ENCODE measurements at regions not wholly inside any gene's neighbourhood (a gene's known extent, or its start where the extent isn't known, plus 50 kb on each side); places are given as distances from the start of the nearest gene placed in this dataset.
"Not testable (repeated sequence)": the region's sequence is repeated elsewhere in the genome, so short reads cannot be mapped to it uniquely, and the experiment has no call there.

DNA sequence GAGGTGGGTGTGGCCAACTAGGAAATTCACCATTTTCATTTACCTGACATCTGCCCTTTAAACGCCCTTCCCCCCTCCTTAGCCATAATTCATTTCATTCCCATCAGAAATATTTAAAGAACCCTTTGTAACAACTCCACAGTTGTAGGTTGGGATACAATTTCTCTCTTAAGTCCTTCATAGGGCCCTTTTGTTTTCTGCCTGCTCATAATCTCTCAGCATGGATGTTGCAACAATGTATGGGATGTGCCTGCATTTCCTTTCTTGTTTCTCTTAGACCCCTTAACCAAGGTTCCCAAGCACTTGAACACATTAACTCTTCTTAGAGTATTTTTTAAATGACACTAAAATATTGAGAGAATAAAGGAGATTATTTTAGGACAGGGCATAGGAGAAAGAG, 51.7 kb upstream of the MYO10 start:
- H3K27me3 ChIP-seq, result no peaks in the 10 kb centered on the region

DNA sequence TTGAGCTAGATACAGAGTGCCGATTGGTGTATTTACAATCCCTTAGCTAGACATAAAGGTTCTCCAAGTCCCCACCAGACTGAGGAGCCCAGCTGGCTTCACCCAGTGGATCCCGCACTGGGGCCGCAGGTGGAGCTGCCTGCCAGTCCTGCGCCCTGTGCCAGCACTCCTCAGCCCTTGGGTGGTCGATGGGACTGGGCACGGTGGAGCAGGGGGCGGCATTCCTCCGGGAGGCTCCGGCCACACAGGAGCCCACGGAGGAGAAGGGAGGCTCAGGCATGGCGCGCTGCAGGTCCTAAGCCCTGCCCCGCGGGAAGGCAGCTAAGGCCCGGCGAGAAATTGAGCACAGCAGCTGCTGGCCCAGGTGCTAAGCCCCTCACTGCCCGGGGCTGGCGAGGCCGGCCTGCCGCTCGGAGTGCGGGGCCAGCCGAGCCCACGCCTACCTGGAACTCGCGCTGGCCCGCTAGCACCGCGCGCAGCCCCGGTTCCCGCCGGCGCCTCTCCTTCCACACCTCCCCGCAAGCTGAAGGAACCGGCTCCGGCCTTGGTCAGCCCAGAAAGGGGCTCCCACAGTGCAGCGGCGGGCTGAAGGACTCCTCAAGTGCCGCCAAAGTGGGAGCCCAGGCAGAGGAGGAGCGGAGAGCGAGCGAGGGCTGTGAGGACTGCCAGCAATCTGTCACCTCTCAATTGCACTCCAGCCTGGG, 54.9 kb upstream of the MYO10 start:
- not testable (repeated sequence) for H3K27me3 ChIP-seq; DNase-seq (ENCODE audit: low spot score); H3K27ac ChIP-seq

More for the DNA sequence above, 51.7 kb upstream of the MYO10 start:
- TF ChIP-seq, protein P1, sequence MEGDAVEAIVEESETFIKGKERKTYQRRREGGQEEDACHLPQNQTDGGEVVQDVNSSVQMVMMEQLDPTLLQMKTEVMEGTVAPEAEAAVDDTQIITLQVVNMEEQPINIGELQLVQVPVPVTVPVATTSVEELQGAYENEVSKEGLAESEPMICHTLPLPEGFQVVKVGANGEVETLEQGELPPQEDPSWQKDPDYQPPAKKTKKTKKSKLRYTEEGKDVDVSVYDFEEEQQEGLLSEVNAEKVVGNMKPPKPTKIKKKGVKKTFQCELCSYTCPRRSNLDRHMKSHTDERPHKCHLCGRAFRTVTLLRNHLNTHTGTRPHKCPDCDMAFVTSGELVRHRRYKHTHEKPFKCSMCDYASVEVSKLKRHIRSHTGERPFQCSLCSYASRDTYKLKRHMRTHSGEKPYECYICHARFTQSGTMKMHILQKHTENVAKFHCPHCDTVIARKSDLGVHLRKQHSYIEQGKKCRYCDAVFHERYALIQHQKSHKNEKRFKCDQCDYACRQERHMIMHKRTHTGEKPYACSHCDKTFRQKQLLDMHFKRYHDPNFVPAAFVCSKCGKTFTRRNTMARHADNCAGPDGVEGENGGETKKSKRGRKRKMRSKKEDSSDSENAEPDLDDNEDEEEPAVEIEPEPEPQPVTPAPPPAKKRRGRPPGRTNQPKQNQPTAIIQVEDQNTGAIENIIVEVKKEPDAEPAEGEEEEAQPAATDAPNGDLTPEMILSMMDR (IDR thresholded peaks at IDR 0.05), result no peak
- no peak for DNase-seq (ENCODE audit: low spot score)
- Histone ChIP-seq H3K27ac (no peak overlapping the region), H3K4me1 (no peaks in the 10 kb centered on the region), H3K9me3 (no peaks in the 10 kb centered on the region), H3K4me3 (no peak overlapping the region), H3K36me3 (no peaks in the 10 kb centered on the region)

DNA sequence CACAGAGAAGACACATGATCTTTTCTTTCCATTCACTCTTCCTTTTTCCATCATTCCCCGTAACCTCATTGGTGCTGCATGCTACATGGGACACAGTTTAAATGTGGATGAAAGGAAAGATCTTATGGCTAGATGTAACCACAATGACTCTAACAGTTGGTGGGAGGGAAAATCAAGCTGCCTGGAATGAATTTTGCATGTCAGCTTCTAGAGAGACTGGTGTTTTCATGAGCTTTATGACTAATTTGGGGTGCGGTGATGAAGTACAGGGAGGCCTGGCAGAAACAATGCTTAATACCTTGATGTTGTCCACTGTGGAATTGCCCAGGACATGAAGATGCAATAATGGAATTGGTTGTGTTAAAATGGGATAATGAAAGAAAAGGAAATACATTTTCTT, 55.9 kb upstream of the MYO10 start:
- Histone ChIP-seq H3K36me3 (no peaks in the 10 kb centered on the region), H3K4me1 (no peaks in the 10 kb centered on the region), H3K27me3 (no peaks in the 10 kb centered on the region), H3K9me3 (no peaks in the 10 kb centered on the region), H3K27ac (no peak overlapping the region), H3K4me3 (no peak overlapping the region)
- DNase-seq (ENCODE audit: low spot score), result no peak
- TF ChIP-seq, protein P1 (IDR thresholded peaks at IDR 0.05), result no peak

More for the DNA sequence above, 54.9 kb upstream of the MYO10 start:
- H3K9me3 ChIP-seq, H3K4me3 ChIP-seq, H3K36me3 ChIP-seq, H3K4me1 ChIP-seq: not testable (repeated sequence)

DNA sequence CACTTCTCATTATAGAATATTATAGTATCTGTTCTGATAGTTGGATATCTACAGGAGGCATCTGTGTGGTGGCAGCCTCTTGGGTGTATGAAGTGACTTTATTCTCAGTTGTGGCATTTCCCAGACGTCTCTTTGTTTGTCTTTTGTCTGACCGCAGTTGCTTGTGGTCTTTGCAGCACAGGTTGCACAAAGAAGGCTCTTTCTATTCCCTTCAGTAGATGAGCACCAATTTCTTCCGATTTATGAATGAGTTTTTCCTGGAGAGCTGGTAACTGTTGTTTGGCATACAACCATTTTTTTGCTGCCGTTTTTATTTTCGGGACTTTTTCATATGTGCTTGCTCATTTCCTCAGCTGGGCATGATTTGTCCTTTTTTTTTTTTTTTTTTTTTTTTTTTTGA, 56.4 kb upstream of the MYO10 start:
- Histone ChIP-seq H3K4me1 (no peaks in the 10 kb centered on the region), H3K36me3 (no peaks in the 10 kb centered on the region), H3K4me3 (no peak overlapping the region), H3K27ac (no peak overlapping the region), H3K9me3 (no peaks in the 10 kb centered on the region), H3K27me3 (no peaks in the 10 kb centered on the region)
- TF ChIP-seq, protein P1 (IDR thresholded peaks at IDR 0.05), result no peak
- DNase-seq (ENCODE audit: low spot score), result no peak

DNA sequence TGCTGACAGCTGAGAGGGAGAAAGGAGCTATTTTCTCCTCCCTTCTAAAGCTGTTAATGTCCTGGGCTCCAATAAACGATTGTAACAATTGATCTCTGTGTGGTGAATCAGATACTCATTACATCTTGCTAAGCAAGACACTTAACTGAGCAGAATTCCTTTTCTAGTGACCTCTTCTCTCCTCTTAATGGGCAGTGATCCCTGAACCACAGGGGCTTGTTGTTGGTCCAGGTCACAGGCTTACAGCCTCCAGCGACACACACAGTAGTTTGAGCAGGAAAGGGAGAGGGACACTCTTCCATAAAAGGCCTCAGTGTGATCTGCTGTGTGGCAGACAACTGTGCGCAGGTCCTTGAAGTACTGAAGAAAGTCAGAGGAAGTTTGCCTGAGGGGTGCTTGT, 58.5 kb upstream of the MYO10 start:
- Histone ChIP-seq H3K27ac (no peak overlapping the region), H3K9me3 (no peaks in the 10 kb centered on the region), H3K4me1 (no peaks in the 10 kb centered on the region), H3K4me3 (no peak overlapping the region), H3K27me3 (no peaks in the 10 kb centered on the region), H3K36me3 (no peaks in the 10 kb centered on the region)
- no peak for DNase-seq (ENCODE audit: low spot score)
- TF ChIP-seq, protein P1 (IDR thresholded peaks at IDR 0.05), result no peak

DNA sequence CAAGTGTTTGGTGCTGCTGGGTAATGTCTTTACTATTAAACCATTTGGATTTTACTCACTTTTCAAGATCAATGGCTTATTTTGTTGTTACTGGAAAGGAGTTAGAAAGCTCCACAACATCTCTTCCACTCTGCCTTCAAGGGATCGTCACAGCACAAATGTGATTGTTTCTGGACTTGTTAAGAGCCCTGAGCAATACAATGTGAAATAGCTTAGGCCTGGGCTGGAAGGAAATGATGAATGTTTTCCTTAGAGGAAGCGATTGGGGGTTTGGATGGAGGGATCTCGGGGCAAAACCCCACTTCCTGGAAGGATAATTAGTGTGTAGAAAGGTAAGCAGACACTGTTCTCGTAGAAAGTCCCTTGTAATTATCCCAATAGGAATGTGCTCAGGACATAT, 59.3 kb upstream of the MYO10 start:
- no peaks in the 10 kb centered on the region for H3K36me3 ChIP-seq
- no peaks in the 10 kb centered on the region for H3K9me3 ChIP-seq
- TF ChIP-seq, protein P1 (IDR thresholded peaks at IDR 0.05), result no peak
- H3K4me1 ChIP-seq, result no peaks in the 10 kb centered on the region
- H3K27me3 ChIP-seq, result no peaks in the 10 kb centered on the region
- no peak for DNase-seq (ENCODE audit: low spot score)
- no peak overlapping the region for H3K4me3 ChIP-seq
- no peak overlapping the region for H3K27ac ChIP-seq

All from right atrium auricular region (tissue), 2 donors.